Neural cell (in vitro differentiated cells): ENCODE measurements at regions not wholly inside any gene's neighbourhood (a gene's known extent, or its start where the extent isn't known, plus 50 kb on each side); places are given as distances from the start of the nearest gene placed in this dataset.

Experiments
- CTCF ChIP-seq: fragments of 450-650 bp; IDR thresholded peaks from 2 replicates; pipeline ENCODE4 v1.5.1; 2014; ENCODE audit warnings: antibody characterized with exemption, mild to moderate bottlenecking, moderate library complexity; ENCODE audit not compliant: poor library complexity, severe bottlenecking
- MXI1 ChIP-seq: fragments of 450-650 bp; conservative IDR thresholded peaks from 2 replicates; pipeline ENCODE4 v1.6.1; 2014; ENCODE audit warnings: antibody characterized with exemption, mild to moderate bottlenecking; ENCODE audit not compliant: poor library complexity, severe bottlenecking
- POLR2AphosphoS5 ChIP-seq: IDR thresholded peaks from 2 replicates; pipeline ENCODE4 v1.6.1; 2012
- RAD21 ChIP-seq: fragments of 450-650 bp; conservative IDR thresholded peaks from 2 replicates; pipeline ENCODE4 v1.6.1; 2014; ENCODE audit warnings: antibody characterized with exemption, mild to moderate bottlenecking, moderate library complexity
- REST ChIP-seq: IDR thresholded peaks from 2 replicates; pipeline ENCODE4 v1.6.1; 2012; ENCODE audit warnings: borderline replicate concordance
- SMC3 ChIP-seq: fragments of 450-650 bp; conservative IDR thresholded peaks from 2 replicates; pipeline ENCODE4 v1.6.1; 2014; ENCODE audit warnings: antibody characterized with exemption, mild to moderate bottlenecking, moderate library complexity; ENCODE audit not compliant: poor library complexity

- TF ChIP-seq CTCF (no peak), RAD21 (no peak), SMC3 (no peak), MXI1 (no peak), POLR2AphosphoS5 (no peak), REST (no peak)
These were observed 439.6 kb upstream of the CCDC196 start for GRCh38 chr14:66046591-66046990.
